GM13977 (cell line): ENCODE measurements at regions not wholly inside any gene's neighbourhood (a gene's known extent, or its start where the extent isn't known, plus 50 kb on each side); places are given as distances from the start of the nearest gene placed in this dataset.
"Not testable (repeated sequence)": the region's sequence is repeated elsewhere in the genome, so short reads cannot be mapped to it uniquely, and the experiment has no call there.

ENCODE experiments used
- DNase-seq: peaks from one replicate; pipeline ENCODE4 v3.0.0; 2012; ENCODE audit warnings: low spot score
- in situ Hi-C: fragments of 300-500 bp; cut with MboI; formaldehyde crosslinking; loops from one replicate; pipeline ENCODE4 v1.12.0; 2022; ENCODE audit warnings: low sequenced_read_pairs, low pct_unique_long_range_greater_than_20kb, mixed read lengths, inconsistent platforms; ENCODE audit not compliant: unreplicated experiment
- TF ChIP-seq, protein P1 (sequence below): IDR thresholded peaks from 2 replicates; pipeline ENCODE4 v1.5.1; 2012; ENCODE audit warnings: mild to moderate bottlenecking, control low read depth; ENCODE audit not compliant: insufficient read depth; ENCODE audit errors: extremely low read depth, missing control alignments

GRCh38 chr6:69527921-69528476 is 268.8 kb downstream of the LMBRD1 start:
- DNase-seq, result no peak
- TF ChIP-seq, protein P1, sequence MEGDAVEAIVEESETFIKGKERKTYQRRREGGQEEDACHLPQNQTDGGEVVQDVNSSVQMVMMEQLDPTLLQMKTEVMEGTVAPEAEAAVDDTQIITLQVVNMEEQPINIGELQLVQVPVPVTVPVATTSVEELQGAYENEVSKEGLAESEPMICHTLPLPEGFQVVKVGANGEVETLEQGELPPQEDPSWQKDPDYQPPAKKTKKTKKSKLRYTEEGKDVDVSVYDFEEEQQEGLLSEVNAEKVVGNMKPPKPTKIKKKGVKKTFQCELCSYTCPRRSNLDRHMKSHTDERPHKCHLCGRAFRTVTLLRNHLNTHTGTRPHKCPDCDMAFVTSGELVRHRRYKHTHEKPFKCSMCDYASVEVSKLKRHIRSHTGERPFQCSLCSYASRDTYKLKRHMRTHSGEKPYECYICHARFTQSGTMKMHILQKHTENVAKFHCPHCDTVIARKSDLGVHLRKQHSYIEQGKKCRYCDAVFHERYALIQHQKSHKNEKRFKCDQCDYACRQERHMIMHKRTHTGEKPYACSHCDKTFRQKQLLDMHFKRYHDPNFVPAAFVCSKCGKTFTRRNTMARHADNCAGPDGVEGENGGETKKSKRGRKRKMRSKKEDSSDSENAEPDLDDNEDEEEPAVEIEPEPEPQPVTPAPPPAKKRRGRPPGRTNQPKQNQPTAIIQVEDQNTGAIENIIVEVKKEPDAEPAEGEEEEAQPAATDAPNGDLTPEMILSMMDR, result no peak
- in situ Hi-C loops, result no loop called here

- in situ Hi-C loops, result not testable (repeated sequence)
Observed at GRCh38 chr6:69515480-69515879, 281.3 kb downstream of the LMBRD1 start.

GRCh38 chr6:69494595-69494994 is 302.2 kb downstream of the LMBRD1 start:
- TF ChIP-seq, protein P1, result no peak
- in situ Hi-C loops, result no loop called here
- no peak for DNase-seq

More at GRCh38 chr6:69515480-69515879, 281.3 kb downstream of the LMBRD1 start:
- DNase-seq, result not testable (repeated sequence)

GRCh38 chr6:69489970-69490369 is 306.8 kb downstream of the LMBRD1 start:
- peak; percentile 12 for DNase-seq
- TF ChIP-seq, protein P1, result no peak
- in situ Hi-C loops, result no loop called here

DNA sequence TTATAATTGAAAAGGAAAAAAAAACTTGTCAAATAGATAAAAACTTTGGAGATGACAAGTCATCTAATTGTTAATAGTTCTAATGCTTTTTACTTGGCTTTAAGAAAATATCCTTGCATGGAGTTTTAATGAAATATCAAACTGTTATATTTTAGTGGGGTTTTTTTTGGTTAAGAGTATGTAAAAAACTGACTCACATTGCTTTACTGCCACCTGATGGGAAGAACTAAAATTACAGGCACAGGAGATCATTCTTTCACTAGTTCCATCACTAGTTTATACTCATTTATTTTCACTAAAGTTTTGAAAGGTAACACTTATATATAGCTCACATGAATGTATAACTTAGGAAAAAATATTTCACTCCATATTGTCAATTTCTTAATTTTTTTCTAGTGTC is 309.1 kb downstream of the LMBRD1 start:
- TF ChIP-seq, protein P1, result peak; percentile 36
- in situ Hi-C loops, result no loop called here
- DNase-seq, result no peak

DNA sequence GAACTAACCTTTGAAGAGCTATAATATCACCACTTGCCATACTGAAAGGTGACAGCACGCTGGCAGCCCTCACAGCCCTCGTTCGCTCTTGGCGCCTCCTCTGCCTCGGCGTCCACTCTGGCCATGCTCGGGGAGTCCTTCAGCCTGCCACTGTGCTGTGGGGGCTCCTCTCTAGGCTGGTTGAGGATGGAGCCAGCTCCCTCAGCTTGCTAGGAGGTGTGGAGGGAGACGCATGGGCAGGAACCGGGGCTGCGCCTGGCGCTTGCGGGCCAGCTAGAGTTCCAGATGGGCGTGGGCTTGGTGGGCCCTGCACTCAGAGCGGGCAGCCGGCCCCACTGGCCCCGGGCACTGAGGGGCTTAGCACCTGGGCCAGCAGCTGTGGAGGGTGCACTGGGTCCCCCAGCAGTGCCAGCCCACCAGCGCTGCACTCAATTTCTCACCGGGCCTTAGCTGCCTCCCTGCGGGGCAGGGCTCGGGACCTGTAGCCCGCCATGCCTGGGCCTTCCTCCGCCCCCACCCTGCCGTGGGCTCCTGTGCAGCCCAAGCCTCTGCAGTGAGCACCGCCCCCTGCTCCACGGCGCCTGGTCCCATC is 329.7 kb downstream of the LMBRD1 start:
- DNase-seq, result no peak
- TF ChIP-seq, protein P1, result no peak
- in situ Hi-C loops, result no loop called here

DNA sequence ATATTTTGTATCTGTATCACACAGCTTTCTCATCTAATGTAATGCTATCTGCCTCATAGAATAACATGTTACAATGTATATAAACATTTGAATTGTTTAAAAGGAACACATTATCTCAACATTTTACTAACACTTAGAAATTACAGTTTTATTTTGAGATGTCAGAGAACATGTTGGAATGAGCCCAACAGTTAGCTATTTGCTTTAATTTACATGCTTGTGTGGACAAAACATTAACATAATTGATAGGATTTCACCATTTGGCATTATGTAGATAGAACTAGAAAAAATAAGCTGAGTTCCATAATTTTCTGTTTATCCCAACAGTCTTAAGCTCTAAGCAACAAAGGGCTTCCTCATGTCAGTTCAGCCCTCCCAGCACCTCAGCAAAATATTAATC is 330.9 kb downstream of the LMBRD1 start:
- TF ChIP-seq, protein P1, result no peak
- DNase-seq, result no peak
- in situ Hi-C loops, result no loop called here
